Suppressor macrophage treated with lipopolysaccharide for 1 hour (primary cell): ENCODE measurements at regions not wholly inside any gene's neighbourhood (a gene's known extent, or its start where the extent isn't known, plus 50 kb on each side); places are given as distances from the start of the nearest gene placed in this dataset.

Source experiments
- DNase-seq, 3 donors: peaks; one replicate each; pipeline ENCODE4 v3.0.0-alpha.2; 2020 to 2022

DNA sequence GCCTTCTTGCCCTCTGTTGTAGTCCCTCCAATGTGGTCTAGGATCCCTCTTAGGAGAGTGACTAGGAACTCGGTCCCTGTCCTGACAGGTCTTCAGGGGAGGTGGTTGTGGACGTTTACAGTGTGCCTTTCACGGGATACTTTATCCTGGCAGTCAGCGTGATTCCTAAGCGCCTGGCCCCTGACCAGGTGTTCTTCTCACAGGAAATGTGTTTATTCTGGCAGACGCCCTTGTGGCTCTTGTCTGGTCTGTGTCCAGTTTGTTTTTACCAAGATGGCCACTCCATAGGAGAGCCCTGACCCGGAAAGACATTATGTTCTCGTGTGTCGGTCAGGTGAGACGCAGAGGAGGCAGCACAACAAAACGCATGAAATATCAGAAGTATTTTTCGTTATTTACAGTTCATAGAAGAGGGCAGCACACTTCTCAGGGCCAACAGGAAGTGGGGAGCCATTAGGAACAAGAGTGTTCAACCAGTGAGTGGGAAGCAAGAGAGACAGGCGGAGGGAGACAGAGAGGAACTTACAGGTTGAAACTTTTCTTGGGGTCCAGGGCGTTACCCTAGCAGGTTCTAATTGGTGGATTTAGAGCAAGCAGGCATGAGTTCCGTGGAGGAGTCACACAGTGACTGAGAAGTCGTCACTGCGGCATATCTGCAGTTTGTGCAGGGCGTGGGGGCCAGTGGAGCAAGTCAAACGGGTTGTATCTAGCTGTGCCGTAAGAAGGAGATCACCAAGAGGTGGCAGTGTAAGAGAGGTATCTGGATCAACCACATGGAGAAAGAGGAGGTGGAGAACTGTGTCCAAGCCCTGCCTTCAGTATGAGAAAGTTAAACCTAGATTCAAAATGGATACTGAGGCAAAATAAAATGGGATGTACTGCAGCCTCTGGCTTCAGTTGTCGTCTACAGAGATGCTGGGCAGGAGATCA lies 412.9 kb downstream of the ZSWIM6 start:
- no peak for DNase-seq

- no peak for DNase-seq
Observed at GRCh38 chr5:61746831-61747575, 414.9 kb downstream of the ZSWIM6 start.

GRCh38 chr5:61748121-61748520 lies 416.1 kb downstream of the ZSWIM6 start:
- no peak for DNase-seq

DNA sequence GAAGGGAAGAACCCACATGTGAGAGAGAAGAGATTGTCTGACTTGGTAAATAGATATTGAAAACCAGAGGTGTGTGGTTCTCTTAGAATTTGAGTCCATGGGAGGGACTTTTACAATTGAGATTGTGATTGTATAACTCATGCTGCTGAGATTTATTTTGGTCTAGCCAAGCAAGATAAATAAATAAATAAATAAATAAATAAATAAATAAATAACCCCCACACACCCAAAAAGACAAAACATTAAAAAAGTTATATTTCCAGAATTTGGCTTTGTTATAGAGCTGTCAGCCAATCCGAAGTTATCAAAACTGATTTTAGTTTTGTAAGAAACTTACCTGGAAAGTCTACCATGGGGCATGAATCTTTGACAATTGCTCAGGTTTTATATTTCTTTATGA lies 416.6 kb downstream of the ZSWIM6 start:
- no peak for DNase-seq

DNA sequence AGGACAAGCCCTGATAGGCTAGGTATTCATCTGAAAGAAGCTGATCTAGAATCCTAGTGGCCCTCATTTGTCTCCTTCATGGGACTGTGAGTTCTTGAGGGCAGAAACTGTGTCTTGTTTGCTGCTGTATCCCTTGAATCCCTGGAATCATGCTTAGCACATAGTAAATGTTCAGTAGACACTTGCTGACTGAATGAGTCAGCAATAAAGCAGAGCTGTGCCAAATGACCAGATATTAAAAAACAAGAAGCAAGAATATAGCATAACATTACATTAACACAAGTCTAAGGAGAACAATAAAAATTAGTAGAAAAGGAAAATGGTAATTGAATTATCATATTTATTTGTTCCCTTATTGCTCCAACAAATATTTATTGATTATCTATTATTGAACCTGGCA lies 420.5 kb downstream of the ZSWIM6 start:
- DNase-seq, result no peak

DNA sequence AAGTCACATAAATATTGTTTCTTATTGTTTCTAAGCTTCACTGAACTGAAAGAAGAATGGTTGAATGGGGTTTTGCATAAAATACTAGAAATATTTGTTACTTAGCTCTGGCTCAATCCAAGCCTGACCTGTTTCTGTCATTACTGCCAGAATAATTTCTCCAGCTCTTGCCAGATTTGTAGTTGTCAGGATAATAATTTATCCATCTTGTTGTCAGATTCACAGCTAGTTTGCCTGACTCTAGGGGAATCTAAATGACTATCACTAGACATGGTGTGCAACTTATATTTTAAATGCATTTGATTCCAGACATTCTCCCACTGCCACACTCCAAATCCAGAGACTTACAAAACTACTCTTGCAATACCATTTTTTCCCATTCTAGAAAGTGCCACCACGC lies 422.7 kb downstream of the ZSWIM6 start:
- DNase-seq, result no peak

DNA sequence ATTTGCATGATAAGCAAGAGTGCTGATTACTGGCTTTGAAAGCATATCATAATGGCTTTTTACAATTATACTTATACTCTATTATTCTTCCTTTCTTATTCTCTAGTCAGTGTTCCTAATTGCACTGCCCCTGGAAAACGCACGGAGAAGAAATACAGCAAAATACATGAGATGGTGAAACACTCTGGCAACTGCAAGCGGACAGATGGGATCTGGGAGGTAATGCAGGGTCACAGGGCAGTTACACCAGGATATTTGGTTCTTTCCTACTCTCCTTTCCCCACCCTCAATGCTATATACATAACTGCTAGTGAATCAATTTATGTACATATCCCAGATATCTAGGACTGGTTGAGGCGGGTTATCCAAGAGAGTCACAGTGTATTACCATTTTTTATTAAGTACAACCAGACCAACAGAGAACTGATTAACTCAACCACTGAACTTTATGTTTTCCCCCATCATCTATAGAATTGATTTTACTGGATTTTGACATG lies 423.7 kb downstream of the ZSWIM6 start:
- DNase-seq, result no peak

DNA sequence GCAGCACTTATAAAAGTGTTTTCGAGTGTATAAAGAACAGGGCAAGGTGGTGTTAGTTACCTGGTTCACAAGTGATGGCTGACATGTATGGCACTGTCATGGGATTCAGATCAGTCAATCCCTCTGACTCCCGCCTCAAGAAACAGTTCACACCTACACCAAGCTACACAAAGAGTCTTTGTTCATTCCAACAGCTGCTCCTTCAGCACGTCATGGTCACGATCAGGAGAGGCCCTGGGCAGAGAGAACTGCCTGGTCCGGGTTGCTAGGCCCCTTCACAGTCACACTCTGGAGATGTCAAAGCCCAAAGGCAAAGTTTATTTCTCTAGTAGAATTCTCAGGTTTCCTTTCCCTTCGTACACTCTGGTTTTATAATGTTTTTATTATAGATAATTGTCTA lies 426.7 kb downstream of the ZSWIM6 start:
- DNase-seq, result no peak

- DNase-seq, result no peak
Observed at GRCh38 chr5:61765471-61765870, 433.4 kb downstream of the ZSWIM6 start.

GRCh38 chr5:61766141-61766540 lies 434.1 kb downstream of the ZSWIM6 start:
- no peak for DNase-seq

- no peak for DNase-seq
Observed at GRCh38 chr5:61767231-61768080, 435.4 kb downstream of the ZSWIM6 start.

- no peak for DNase-seq
Observed at GRCh38 chr5:61768692-61769281, 436.7 kb downstream of the ZSWIM6 start.

GRCh38 chr5:61771062-61771461 lies 439.0 kb downstream of the ZSWIM6 start:
- DNase-seq, result no peak

- DNase-seq, result no peak
Observed at GRCh38 chr5:61771808-61772207, 439.8 kb downstream of the ZSWIM6 start.

DNA sequence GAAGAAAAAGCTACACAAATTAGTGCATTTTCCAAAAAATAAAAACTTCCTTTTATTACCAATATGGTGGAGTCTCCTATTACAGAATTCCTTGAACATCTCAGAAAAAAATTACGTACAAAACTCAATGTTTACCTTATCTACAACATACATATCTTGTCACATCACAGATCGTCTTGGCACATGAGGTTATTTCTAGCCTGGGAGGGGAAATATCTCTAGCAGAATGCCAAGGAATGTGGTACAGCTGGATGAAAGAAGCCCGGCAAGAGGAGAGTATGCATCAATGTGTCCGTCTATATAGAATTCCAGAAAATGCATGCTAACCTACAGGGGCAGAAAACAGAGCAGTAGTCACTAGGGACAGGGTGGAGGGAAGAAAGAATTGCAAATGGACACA lies 443.8 kb downstream of the ZSWIM6 start:
- DNase-seq, result no peak

DNA sequence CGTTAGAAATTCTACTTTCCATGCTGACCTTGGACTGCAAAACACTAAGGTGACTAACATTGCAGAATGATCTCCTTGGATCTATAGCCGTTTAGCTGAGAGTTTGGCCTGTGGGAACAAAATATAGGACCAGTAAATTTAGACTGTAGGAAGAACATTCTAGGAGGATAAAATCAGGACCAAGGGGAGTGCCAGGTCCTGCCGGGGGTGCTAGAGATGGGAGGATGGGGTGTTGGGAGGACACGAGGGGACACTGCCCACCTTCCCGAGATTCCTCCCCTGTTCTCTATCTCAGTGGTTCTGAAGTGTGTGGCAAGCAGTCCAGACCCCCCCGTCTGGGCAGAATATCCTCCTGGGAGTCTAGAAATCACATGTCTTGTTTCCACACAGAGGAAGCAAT lies 445.2 kb downstream of the ZSWIM6 start:
- no peak for DNase-seq

- DNase-seq, result no peak
Observed at GRCh38 chr5:61779743-61780142, 447.7 kb downstream of the ZSWIM6 start.

- DNase-seq, result no peak
Observed at GRCh38 chr5:61783481-61783880, 451.4 kb downstream of the ZSWIM6 start.

GRCh38 chr5:61784341-61784740 lies 452.3 kb downstream of the ZSWIM6 start:
- DNase-seq, result no peak

DNA sequence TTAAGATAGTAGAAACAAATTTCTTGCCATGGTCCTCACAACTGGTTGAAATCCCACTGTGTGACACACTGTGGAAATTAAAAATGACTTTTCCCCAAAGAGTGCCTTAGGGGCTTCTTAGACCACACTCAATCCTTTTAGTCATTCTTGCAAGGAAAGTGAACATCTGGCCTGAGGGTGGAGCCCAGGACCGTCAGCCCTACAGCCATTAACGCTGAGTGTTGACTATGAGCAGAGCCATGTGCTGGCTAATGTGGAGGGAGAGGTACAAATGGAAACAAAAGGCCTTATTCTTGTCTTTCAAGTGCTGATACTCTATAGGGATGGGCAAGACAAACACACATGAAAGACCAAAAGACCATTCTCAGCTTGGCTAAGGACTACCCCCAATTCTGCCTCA lies 456.5 kb downstream of the ZSWIM6 start:
- no peak for DNase-seq

GRCh38 chr5:61790007-61790406 lies 457.9 kb downstream of the ZSWIM6 start:
- DNase-seq, result no peak

DNA sequence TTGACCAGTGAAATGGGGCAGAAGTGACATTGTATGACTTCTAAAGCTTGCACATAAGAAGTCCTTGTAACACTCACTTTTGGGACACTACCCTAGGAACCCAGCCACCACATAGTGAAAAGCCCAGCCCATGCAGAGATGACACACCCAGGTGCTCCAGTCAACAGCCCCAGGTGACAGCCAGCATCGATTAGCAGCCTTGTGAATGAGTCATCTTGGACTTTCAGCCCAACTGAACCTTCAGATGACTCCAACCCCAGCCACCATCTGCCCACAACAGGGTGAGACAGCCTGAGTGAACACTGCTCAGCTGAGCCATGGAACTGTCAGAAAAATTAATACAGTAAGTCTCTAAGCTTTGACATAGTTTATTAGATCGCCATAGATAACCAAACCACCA lies 458.6 kb downstream of the ZSWIM6 start:
- DNase-seq, result no peak

GRCh38 chr5:61796773-61797172 lies 464.7 kb downstream of the ZSWIM6 start:
- no peak for DNase-seq
